HG02623 (cell line): ENCODE measurements at regions not wholly inside any gene's neighbourhood (a gene's known extent, or its start where the extent isn't known, plus 50 kb on each side); places are given as distances from the start of the nearest gene placed in this dataset.
"Not testable (repeated sequence)": the region's sequence is repeated elsewhere in the genome, so short reads cannot be mapped to it uniquely, and the experiment has no call there.

Experiments
- ATAC-seq: cut with Tn5 transposase; IDR thresholded peaks from one replicate; pipeline ENCODE4 v1.9.1; 2021; ENCODE audit warnings: moderate library complexity; ENCODE audit not compliant: unreplicated experiment

DNA sequence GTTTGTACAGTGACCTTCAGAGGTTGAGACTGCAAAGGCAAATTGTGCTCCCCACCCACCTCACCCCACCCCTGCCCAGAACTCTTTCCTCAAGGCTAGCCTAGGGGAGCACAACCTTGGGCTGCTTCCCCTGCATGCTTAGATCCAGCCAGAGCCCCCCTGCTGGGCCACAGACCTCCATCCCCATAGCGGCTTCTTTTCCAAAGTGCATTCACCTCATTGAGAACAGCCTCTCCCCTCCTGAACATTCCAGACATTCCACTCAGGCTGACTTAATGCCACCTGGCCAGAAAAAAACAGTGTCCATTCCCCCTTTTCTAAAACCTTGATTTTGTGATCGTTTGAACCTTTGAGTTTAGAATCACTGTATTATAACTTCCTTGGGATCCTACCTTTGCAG lies 124.4 kb upstream of the TOPAZ1 start:
- no peak for ATAC-seq

GRCh38 chr3:44117736-44118135 lies 124.0 kb upstream of the TOPAZ1 start:
- no peak for ATAC-seq

DNA sequence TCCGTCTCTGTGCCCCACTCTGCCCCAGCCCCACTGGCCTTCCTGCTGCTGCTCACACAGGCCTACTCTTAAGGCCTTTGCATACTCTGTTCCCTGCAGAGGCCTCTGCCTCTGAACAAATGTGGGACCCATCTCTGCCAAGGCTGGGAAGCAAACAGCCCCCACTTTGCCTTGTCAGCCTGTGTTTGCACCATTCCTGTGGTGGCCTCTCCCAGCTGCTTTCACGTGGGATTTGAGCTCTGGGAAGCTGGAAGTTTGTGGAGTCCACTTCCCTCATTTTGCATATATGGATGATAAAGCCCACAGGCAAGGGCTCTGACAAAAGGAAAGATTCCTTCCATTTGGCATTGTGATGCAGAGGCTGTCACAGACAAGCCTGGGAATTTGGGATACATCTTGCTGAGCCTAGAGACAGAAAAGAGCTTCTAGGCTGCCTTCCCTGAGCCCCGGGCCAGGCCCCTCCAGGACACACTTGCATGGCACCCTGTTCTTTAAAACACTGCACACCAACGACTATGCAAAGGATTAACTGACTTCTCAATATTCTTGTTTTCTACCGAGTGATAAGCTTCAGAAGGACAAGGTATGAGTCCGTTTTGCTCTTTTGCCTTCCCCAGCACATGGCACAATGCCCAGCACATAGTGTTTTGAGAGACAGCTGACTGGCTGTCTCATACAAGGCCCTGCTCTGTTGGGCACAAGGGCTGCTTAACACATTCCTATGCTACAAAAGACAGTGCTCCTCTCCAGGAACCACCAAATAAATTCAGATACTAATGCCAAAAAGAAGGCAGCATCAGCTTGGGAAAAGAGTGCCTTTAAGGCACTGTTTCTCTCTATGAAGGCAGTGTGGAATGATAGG lies 120.7 kb upstream of the TOPAZ1 start:
- ATAC-seq = no peak

DNA sequence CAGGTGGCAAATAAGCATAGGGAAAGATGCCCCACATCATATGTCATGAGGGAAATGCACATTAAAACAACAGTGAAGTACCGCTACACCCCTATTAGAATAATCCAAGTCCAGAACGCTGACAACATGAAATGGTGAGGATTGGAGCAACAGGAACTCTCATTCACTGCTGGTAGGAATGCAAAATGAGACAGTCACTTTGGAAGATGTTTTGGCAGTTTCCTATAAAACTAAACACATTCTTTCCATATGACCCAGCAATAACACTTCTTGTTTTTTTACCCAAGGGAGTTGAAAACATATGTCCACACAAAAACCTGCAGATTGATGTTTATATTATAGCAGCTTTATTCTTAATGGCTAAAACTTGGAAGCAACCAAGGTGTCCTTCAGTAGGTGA lies 116.4 kb upstream of the TOPAZ1 start:
- no peak for ATAC-seq

DNA sequence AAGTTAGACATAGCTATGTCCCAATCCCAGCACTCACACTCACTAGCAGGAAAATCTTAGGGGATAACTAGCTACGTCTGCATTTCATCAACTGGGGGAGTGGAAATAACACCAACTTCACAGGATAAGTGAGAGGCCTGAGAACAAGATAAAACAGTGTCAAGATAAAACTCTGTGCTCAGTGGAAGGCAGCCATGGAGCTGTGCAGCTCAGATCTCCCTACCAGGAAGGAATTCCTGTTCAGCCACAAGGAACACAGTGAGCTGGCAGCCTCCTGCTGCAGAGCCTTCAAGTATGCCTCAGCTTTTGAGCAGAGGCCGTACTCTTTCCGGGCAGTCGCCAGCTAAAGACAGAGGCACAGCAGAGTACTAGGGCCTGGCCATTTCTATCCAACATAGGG lies 115.8 kb upstream of the TOPAZ1 start:
- ATAC-seq = no peak

DNA sequence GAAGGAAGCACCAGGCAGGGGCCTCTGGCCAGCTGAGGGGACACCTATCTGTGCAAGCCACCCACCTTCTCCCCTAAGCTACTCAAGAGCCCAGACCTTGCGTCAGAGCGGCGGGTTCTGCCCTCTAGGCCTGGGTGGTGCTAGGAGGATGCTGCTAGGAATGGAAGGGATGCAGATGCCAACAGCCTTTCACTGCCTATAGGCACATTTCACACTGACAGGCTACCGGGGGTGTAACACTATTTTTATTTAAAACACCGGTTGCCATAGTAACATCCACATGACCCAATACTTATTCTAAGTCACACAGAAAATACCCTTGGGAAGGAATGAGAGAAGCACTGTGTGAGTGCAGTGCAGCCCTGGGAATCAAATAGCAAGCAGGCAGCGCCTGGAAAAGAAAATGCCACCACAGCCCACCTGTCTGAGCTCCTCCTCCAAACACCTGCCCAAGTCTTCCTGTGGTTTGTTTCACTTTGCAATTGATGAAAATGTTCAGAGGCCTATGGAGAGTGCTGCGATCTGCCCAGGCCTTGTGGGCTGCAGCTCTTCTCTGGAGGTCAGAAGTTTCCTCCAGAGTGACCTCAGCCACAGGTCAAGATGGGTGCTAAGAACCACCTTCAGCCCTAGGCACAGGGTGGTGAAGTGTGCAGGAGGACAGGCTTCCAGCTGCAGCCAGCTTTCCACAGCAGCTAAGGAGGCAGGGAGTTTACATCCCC lies 113.5 kb upstream of the TOPAZ1 start:
- no peak for ATAC-seq

GRCh38 chr3:44130249-44130648 lies 111.4 kb upstream of the TOPAZ1 start:
- ATAC-seq = no peak

DNA sequence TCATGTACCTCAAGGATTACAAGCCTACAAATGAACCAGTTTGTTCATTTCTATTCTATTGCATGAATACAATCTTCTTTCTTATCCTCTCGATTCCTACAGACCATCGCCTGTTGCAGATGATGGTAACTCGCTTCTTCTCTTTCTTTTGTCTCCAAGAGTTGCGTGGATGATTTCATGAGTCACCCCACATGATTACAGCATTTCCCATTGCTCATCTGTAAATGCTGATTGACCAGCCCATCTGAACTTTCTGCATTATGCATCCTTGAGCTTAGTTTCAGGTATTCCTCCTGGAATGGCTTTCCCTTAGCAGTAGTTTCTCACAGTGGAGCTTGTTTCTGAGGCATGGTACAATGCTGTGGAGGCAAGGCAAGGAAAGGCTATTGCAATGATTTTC lies 109.6 kb upstream of the TOPAZ1 start:
- no peak for ATAC-seq

- no peak for ATAC-seq
Observed at GRCh38 chr3:44132593-44132992, 109.1 kb upstream of the TOPAZ1 start.

- ATAC-seq = no peak
Observed at GRCh38 chr3:44136421-44136820, 105.3 kb upstream of the TOPAZ1 start.

GRCh38 chr3:44146073-44146472 lies 95.6 kb upstream of the TOPAZ1 start:
- ATAC-seq = no peak

DNA sequence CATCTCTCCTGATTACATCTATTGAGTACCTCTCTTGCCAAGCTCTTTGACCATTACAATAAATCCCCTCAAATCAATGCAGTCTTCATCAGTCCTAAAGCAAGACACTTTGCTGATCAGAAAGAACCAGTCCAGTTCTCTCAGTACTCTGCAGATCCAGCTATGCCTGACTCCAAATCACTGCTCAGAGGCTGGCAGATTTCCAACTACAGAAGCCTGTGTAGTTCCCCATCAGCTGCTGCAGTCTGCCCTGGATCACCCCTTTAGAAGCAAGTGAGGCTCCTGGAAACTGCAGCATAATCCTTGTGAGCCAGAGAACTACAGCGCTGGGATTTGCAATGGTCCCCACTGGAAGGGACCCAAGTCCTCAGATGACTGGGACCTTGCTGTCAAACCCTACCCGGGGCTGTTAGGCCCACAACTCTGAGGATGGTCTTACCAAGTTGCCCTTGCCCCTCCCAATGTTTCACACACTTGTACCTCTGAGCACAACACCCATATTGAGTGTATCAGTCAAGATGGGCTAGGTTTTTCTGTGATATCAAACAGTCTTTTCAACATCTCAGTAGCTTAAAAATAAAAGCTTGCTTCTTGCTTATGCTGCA lies 81.9 kb upstream of the TOPAZ1 start:
- no peak for ATAC-seq

DNA sequence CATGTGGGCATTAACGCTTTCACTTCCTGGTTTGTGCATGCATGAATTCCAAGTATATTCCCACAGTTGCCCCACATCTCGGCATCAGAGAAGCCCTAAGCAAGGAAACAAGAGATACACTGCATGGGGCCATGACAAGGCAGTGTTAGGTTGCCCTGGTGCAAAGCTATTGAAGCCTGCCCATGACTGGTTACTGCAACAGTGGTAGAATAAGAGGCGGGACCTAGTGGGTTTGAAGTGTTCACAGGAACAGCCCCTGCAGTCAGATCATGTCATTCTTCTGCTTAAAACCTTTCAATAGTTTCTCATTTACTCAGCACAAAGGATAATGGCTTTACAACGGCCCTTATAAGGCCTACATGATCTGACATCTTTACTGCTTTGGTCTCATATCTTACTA lies 80.9 kb upstream of the TOPAZ1 start:
- ATAC-seq = no peak

DNA sequence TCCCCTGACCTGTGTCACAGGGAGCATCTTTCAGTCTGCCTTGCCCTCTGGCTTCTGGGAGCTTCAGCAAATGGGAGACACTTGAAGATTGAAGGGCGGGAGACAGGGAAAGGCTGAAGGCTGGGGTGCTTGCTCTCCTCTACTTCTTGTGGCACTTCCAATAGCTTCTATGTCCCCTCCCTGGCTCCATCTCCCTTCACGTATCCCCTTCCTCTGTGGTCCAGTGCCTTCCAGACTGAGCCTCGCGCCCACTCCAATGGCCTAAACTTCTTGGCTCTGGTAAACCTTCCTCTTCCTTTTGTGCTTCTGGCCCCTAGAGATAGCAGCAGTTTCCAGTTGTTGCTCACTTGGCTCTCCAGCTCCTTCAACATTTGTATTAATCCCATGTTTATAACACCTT lies 69.8 kb upstream of the TOPAZ1 start:
- ATAC-seq = no peak

DNA sequence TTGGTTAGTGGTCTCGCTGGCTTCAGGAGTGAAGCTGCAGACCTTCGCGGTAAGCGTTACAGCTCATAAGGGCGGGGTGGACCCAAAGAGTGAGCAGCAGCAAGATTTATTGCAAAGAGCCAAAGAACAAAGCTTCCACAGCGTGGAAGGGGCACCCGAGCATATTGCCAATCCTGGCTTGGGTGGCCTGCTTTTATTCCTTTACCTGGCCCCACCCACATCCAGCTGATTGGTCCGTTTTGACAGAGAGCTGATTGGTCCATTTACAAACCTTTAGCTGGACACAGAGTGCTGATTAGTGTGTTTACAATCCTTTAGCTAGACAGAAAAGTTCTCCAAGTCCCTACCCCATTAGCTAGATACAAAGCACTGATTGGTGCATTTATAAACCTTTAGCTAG lies 69.0 kb upstream of the TOPAZ1 start:
- ATAC-seq = not testable (repeated sequence)

- ATAC-seq = no peak
Observed at GRCh38 chr3:44173263-44173662, 68.4 kb upstream of the TOPAZ1 start.

GRCh38 chr3:44175070-44175469 lies 66.6 kb upstream of the TOPAZ1 start:
- ATAC-seq = no peak

DNA sequence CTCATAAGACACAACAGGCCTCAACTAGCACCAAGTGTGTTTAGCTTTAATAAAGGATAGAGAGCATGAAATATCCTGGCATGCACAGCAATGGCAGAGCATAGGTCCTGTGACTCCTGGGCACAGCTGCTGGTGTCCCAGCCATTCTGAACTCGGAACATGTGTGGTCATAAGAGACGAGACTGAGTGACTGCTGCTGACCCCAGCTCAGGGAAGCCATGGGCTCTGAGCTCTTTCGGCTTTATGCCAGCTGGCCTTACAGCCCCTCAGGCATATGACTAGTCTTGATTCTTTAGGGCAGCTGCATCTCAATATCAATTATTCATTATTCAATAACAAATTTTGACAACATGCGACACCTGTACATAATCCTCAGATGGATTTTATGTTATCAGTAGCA lies 62.4 kb upstream of the TOPAZ1 start:
- ATAC-seq = no peak

GRCh38 chr3:44184319-44184953 lies 57.2 kb upstream of the TOPAZ1 start:
- no peak for ATAC-seq

DNA sequence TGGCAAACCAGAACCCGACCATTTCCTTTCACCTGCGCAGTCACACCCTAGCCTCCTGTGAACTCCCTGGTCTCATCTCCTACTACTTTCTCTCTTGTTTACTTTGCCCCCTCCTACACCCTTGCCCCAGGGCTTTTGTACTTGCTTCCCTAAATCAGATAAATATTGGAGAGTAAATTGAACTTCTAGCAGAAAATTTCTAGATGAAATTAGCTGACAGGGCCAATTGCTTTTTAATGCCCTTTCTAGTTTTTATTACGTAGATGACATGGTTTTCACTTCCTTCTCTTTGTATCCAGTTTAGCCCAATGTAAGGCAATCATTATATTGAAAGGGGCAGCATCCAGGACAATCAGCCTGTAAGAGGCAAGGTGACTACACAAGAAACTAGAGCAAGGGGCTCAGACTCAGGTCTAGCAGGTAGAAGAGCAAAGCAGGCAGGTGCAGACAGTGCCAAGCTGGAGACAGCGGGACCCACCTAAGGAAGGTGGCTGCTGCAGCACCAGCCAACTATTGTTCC lies 56.2 kb upstream of the TOPAZ1 start:
- ATAC-seq = no peak

- no peak for ATAC-seq
Observed at GRCh38 chr3:44186111-44186672, 55.5 kb upstream of the TOPAZ1 start.
